ENCODE measurements at regions not wholly inside any gene's neighbourhood (a gene's known extent, or its start where the extent isn't known, plus 50 kb on each side); places are given as distances from the start of the nearest gene placed in this dataset.

GRCh38 chr1:115426231-115426771, 88.3 kb upstream of the NGF start:
- H2BK5ac ChIP-seq (ENCODE audit: insufficient read length, low read length): no peak overlapping the region
- no peak overlapping the region for H4K91ac ChIP-seq (ENCODE audit: insufficient read length, low read depth, low read length)
- no peak overlapping the region for H3K4me3 Mint-ChIP-seq
- H3K4ac ChIP-seq (ENCODE audit: low read depth, low read length): no peak overlapping the region
- no peak for DNase-seq
- H3K4me2 ChIP-seq (ENCODE audit: insufficient read depth, insufficient read length, low read length): no peak overlapping the region
- H3T11ph ChIP-seq (ENCODE audit: low read length): no peak overlapping the region
- no peaks in the 10 kb centered on the region for H3K79me2 ChIP-seq (ENCODE audit: insufficient read depth, low read length)
- no peaks in the 10 kb centered on the region for H3K79me1 ChIP-seq (ENCODE audit: insufficient read depth, low read depth, low read length, poor library complexity, severe bottlenecking)
- H4K5ac ChIP-seq (ENCODE audit: insufficient read length, low read depth, low read length): no peak overlapping the region
- H3K9ac ChIP-seq (ENCODE audit: extremely low read depth, insufficient read length, low read length): no peak overlapping the region
- no peak overlapping the region for H2BK12ac ChIP-seq (ENCODE audit: insufficient read length, low read depth, low read length)
- H3K4me1 Mint-ChIP-seq: no peaks in the 10 kb centered on the region
- WGBS (ENCODE audit: extremely low coverage, insufficient read length, low lambda C conversion rate): no CpG with 5 or more reads among the region's 6 CpGs
- no peaks in the 10 kb centered on the region for H3K27me3 ChIP-seq (ENCODE audit: insufficient read depth, low read length)
- no peaks in the 10 kb centered on the region for H3K23me2 ChIP-seq (ENCODE audit: insufficient read length, low read depth, low read length, poor library complexity, severe bottlenecking)
- no peaks in the 10 kb centered on the region for H4K20me1 ChIP-seq (ENCODE audit: control insufficient read depth, insufficient read depth, insufficient read length)
- H3K23ac ChIP-seq (ENCODE audit: insufficient read length, low read depth, low read length): no peak overlapping the region
- no peak overlapping the region for H2BK15ac ChIP-seq (ENCODE audit: low read depth, low read length)
- H2BK20ac ChIP-seq (ENCODE audit: low read depth, low read length, poor library complexity, severe bottlenecking): no peak overlapping the region
- no peaks in the 10 kb centered on the region for H3K9me3 ChIP-seq (ENCODE audit: control insufficient read depth, low read depth, low read length)
- H3K56ac ChIP-seq (ENCODE audit: insufficient read length, low read depth, low read length): no peak overlapping the region
- no peak overlapping the region for H3K27ac Mint-ChIP-seq
- H3K9me3 Mint-ChIP-seq: no peaks in the 10 kb centered on the region
- no peak overlapping the region for H3K14ac ChIP-seq (ENCODE audit: insufficient read depth, low read length)
- H3K18ac ChIP-seq (ENCODE audit: insufficient read length, low read depth, low read length): no peak overlapping the region
- H3K27ac ChIP-seq (ENCODE audit: insufficient read length, low read depth, low read length): no peak overlapping the region
- no peak overlapping the region for H2AFZ ChIP-seq (ENCODE audit: low read length)
- H3K27me3 Mint-ChIP-seq (ENCODE audit: low read depth): no peaks in the 10 kb centered on the region; the same call in 1 of the 2 replicates
- no peak overlapping the region for H2AK5ac ChIP-seq (ENCODE audit: insufficient read length, low read length)
- no peak overlapping the region for H2BK120ac ChIP-seq (ENCODE audit: low read depth, low read length, poor library complexity, severe bottlenecking)
- no peak overlapping the region for H4K8ac ChIP-seq (replicated peaks; ENCODE audit: insufficient read length, low read depth, low read length)
- TF ChIP-seq CTCF (conservative IDR thresholded peaks at IDR 0.05): no peak
- H3K4me1 ChIP-seq (ENCODE audit: insufficient read depth, low read length): no peaks in the 10 kb centered on the region
- no peaks in the 10 kb centered on the region for H3K36me3 Mint-ChIP-seq (ENCODE audit: insufficient read depth in 1 of 3, low read depth in 3 of 3)

Measured in H9 (cell line).